HFFc6 (cell line): ENCODE measurements at regions not wholly inside any gene's neighbourhood (a gene's known extent, or its start where the extent isn't known, plus 50 kb on each side); places are given as distances from the start of the nearest gene placed in this dataset.

Source experiments
- DNase-seq: peaks from one replicate; pipeline ENCODE4 v3.0.0-alpha.2; 2018
- H3K27ac Mint-ChIP-seq: 2 replicates; pipeline ENCODE4 v1.8.0; 2020; ENCODE audit warnings: mild to moderate bottlenecking, mixed read lengths
- H3K27me3 Mint-ChIP-seq: 2 replicates; pipeline ENCODE4 v1.8.0; 2021; ENCODE audit warnings: mild to moderate bottlenecking, moderate library complexity, mixed read lengths; ENCODE audit not compliant: insufficient read depth
- H3K36me3 Mint-ChIP-seq: 2 replicates; pipeline ENCODE4 v1.8.0; 2021; ENCODE audit warnings: low read depth, mixed read lengths
- H3K4me1 Mint-ChIP-seq: 2 replicates; pipeline ENCODE4 v1.8.0; 2020; ENCODE audit warnings: low read depth, mixed read lengths
- H3K4me3 Mint-ChIP-seq: 2 replicates; pipeline ENCODE4 v1.8.0; 2020; ENCODE audit warnings: mild to moderate bottlenecking, moderate library complexity, mixed read lengths
- H3K9me3 Mint-ChIP-seq: 2 replicates; pipeline ENCODE4 v1.8.0; 2020; ENCODE audit warnings: mild to moderate bottlenecking, mixed read lengths
- CTCF ChIP-seq: fragments of 200-600 bp; sonication (generic); IDR thresholded peaks from 2 replicates; pipeline ENCODE4 v1.5.0; 2021; ENCODE audit warnings: antibody characterized with exemption, mild to moderate bottlenecking

- H3K36me3 Mint-ChIP-seq, result peaks cover 15% of the 10 kb centered on the region
These were observed 276.7 kb upstream of the CCDC54 start for GRCh38 chr3:107100573-107100972.

GRCh38 chr3:107103786-107104185 is 273.5 kb upstream of the CCDC54 start:
- TF ChIP-seq CTCF, result no peak
- H3K27me3 Mint-ChIP-seq, result no peaks in the 10 kb centered on the region; the same call in none of the 2 replicates
- peaks cover 19% of the 10 kb centered on the region for H3K9me3 Mint-ChIP-seq
- H3K36me3 Mint-ChIP-seq, result peaks cover 21% of the 10 kb centered on the region
- H3K4me1 Mint-ChIP-seq, result peaks cover 22% of the 10 kb centered on the region
- no peak overlapping the region for H3K27ac Mint-ChIP-seq
- no peak overlapping the region for H3K4me3 Mint-ChIP-seq
- no peak for DNase-seq

More at GRCh38 chr3:107100573-107100972, 276.7 kb upstream of the CCDC54 start:
- DNase-seq, result no peak
- no peak overlapping the region for H3K27ac Mint-ChIP-seq
- H3K4me1 Mint-ChIP-seq, result peaks cover 5% of the 10 kb centered on the region; the same call in 1 of the 2 replicates
- H3K27me3 Mint-ChIP-seq, result peaks cover under 1% of the 10 kb centered on the region; the same call in 1 of the 2 replicates
- no peak for TF ChIP-seq CTCF
- H3K9me3 Mint-ChIP-seq, result peaks cover 14% of the 10 kb centered on the region
- H3K4me3 Mint-ChIP-seq, result no peak overlapping the region

DNA sequence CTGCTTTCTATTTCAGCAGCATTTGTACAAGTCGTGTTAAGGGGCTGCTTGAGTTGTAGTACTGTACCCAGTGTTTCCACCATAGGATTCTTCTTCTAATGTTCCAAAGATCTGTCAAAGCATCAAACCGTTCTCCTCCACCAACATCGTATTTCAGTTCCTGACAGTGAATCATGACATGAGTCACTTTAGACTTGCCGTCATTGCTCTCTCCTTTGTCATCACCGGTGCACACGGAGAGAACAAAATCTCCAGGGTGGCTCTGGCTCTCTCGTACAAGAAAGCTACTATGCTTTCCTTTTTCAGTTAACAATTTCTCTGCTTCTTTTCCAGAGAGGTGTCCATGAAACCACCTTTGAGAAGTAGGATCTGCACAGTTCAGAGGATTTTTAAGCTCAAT is 270.9 kb upstream of the CCDC54 start:
- H3K4me3 Mint-ChIP-seq, result peak overlapping the region; percentile 52; the same call in 1 of the 2 replicates
- DNase-seq, result peak; percentile 13
- TF ChIP-seq CTCF, result no peak
- no peaks in the 10 kb centered on the region; the same call in none of the 2 replicates for H3K27me3 Mint-ChIP-seq
- peaks cover 19% of the 10 kb centered on the region for H3K9me3 Mint-ChIP-seq
- peaks cover 22% of the 10 kb centered on the region for H3K4me1 Mint-ChIP-seq
- peaks cover 21% of the 10 kb centered on the region for H3K36me3 Mint-ChIP-seq
- H3K27ac Mint-ChIP-seq, result peak overlapping the region; percentile 63

DNA sequence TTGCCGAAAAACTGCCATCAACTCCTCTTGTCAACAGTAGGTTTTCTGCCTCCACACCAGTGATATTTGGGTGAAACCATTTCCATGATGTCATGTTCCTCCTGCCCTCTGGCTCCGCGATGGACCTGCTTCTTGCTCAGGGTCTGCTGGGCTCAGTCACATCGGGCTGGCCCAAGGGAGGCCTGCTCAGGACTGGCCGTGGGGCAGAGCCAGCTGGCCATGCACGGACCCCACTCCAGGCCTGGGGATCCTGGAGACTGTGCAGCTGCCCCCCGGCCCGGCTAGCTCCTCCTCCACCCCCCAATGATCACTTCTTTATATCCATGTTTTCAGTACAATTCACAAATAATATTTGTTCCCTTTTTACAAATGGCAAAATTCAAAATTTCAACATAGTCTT is 270.3 kb upstream of the CCDC54 start:
- peak overlapping the region; percentile 63; the same call in 1 of the 2 replicates for H3K27ac Mint-ChIP-seq
- no peaks in the 10 kb centered on the region; the same call in none of the 2 replicates for H3K27me3 Mint-ChIP-seq
- no peak for DNase-seq
- peaks cover 21% of the 10 kb centered on the region for H3K36me3 Mint-ChIP-seq
- peaks cover 22% of the 10 kb centered on the region for H3K4me1 Mint-ChIP-seq
- peak overlapping the region; percentile 52; the same call in 1 of the 2 replicates for H3K4me3 Mint-ChIP-seq
- no peak for TF ChIP-seq CTCF
- H3K9me3 Mint-ChIP-seq, result peaks cover 19% of the 10 kb centered on the region

GRCh38 chr3:107110596-107111305 is 266.5 kb upstream of the CCDC54 start:
- TF ChIP-seq CTCF, result no peak
- Mint-ChIP-seq H3K36me3 (peaks cover 5% of the 10 kb centered on the region), H3K27me3 (no peaks in the 10 kb centered on the region; the same call in 1 of the 2 replicates), H3K4me1 (peaks cover 15% of the 10 kb centered on the region), H3K27ac (no peak overlapping the region), H3K9me3 (peaks cover 4% of the 10 kb centered on the region; the same call in 1 of the 2 replicates), H3K4me3 (no peak overlapping the region)
- DNase-seq, result no peak
